Vagina (tissue), 2 donors: ENCODE measurements at regions not wholly inside any gene's neighbourhood (a gene's known extent, or its start where the extent isn't known, plus 50 kb on each side); places are given as distances from the start of the nearest gene placed in this dataset.

ENCODE experiments used
- DNase-seq, 2 donors: peaks; one replicate each; pipeline ENCODE4 v3.0.0-alpha.2; 2017; ENCODE audit errors: extremely low spot score in 2 of 2
- H3K27ac ChIP-seq: fragments of 200-600 bp; sonication (generic); one replicate; pipeline ENCODE4 v1.5.1; 2019
- H3K27me3 ChIP-seq: fragments of 200-600 bp; sonication (generic); one replicate; pipeline ENCODE4 v1.5.1; 2019
- H3K36me3 ChIP-seq, 2 donors: fragments of 200-600 bp; sonication (generic); one replicate each; pipeline ENCODE4 v1.5.1; 2017 to 2019
- H3K4me1 ChIP-seq: fragments of 200-600 bp; sonication (generic); one replicate; pipeline ENCODE4 v1.5.1; 2019
- H3K4me3 ChIP-seq, 2 donors: fragments of 200-600 bp; sonication (generic); 1 replicate in 1 of 2; 2 replicates in 1 of 2; pipeline ENCODE4 v1.5.1; 2016 to 2019
- H3K9me3 ChIP-seq: fragments of 200-600 bp; sonication (generic); one replicate; pipeline ENCODE4 v1.5.1; 2019
- CTCF ChIP-seq, 3 experiments: fragments of 450-650 bp in 2 of 3; fragments of 200-600 bp in 1 of 3; sonication (generic) in 1 of 3; IDR thresholded peaks; one replicate each; pipeline ENCODE4 v1.5.1; 2017 to 2019; ENCODE audit warnings: antibody characterized with exemption in 3 of 3, mild to moderate bottlenecking in 2 of 3, moderate library complexity in 2 of 3
- POLR2A ChIP-seq, 2 donors: fragments of 450-650 bp; IDR thresholded peaks; one replicate each; pipeline ENCODE4 v1.6.1; 2017; ENCODE audit warnings: antibody characterized with exemption in 2 of 2, mild to moderate bottlenecking in 2 of 2, moderate library complexity in 2 of 2
- POLR2AphosphoS5 ChIP-seq, 2 donors: sonication (generic); formaldehyde crosslinking; IDR thresholded peaks; one replicate each; pipeline ENCODE4 v1.9.0; 2017; ENCODE audit warnings: antibody characterized with exemption in 2 of 2, mild to moderate bottlenecking in 2 of 2, low read depth in 1 of 2; ENCODE audit not compliant: insufficient read depth in 1 of 2
- intact Hi-C: fragments of 100-400 bp; cut with DNase I; formaldehyde crosslinking; loops from one replicate; pipeline ENCODE4 v1.15.1; 2023

DNA sequence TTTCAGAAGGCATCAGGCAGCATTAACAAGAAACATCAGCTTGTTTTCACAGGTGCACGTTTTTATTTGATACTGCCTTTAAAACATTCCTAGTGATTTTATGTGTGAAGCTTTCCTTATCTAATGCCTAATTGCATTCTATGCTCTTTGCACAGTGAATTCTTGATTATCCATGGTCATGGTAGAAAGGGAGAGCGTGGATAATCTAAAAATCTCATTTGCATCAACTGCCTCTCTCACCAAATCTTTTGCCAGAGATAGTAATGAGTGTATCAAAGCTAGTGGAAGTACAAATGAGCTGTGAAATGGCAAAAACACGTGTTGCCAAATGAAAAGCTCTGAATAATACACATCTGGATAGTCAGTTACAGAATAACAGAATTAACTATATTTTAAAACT lies 170.5 kb downstream of the NAA11 start:
- Histone ChIP-seq H3K27me3 (no peaks in the 10 kb centered on the region), H3K4me1 (no peaks in the 10 kb centered on the region), H3K9me3 (no peaks in the 10 kb centered on the region), H3K4me3 (no peak overlapping the region), H3K36me3 (no peaks in the 10 kb centered on the region), H3K27ac (no peak overlapping the region)
- intact Hi-C loops = no loop called here
- no peak for TF ChIP-seq CTCF (IDR thresholded peaks at IDR 0.05)
- DNase-seq = no peak

GRCh38 chr4:79150820-79151416 lies 174.9 kb downstream of the NAA11 start:
- H3K4me1 ChIP-seq = no peaks in the 10 kb centered on the region
- no peaks in the 10 kb centered on the region for H3K9me3 ChIP-seq
- TF ChIP-seq POLR2A (IDR thresholded peaks at IDR 0.05) (no peak), CTCF (IDR thresholded peaks at IDR 0.05) (no peak), POLR2AphosphoS5 (IDR thresholded peaks at IDR 0.05; ENCODE audit: insufficient read depth in 1 of 2, low read depth in 1 of 2) (no peak)
- no peak for DNase-seq
- no peak overlapping the region for H3K4me3 ChIP-seq
- no peaks in the 10 kb centered on the region for H3K36me3 ChIP-seq
- no peak overlapping the region for H3K27ac ChIP-seq
- no peaks in the 10 kb centered on the region for H3K27me3 ChIP-seq
- intact Hi-C loops = no loop called here

DNA sequence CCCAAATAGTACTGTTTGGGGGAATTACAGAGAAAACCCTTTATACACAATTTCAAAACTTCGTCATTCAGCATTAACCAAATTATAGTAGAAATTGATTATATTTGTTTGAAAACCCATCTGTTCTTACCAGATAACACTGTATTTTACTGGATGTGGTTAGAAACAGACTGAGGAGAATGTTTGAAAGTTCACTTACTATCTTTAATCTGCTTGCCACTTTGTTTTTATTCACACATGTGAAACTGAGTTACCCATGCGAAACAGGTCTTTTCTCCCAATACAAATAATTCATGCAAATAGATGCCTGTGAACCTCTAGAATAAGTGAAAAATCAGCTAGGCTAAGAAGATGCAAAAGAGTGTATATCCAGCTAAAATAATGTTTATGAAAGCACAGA lies 177.5 kb downstream of the NAA11 start:
- no peaks in the 10 kb centered on the region for H3K9me3 ChIP-seq
- no peaks in the 10 kb centered on the region for H3K36me3 ChIP-seq
- H3K4me1 ChIP-seq = no peaks in the 10 kb centered on the region
- no peak for DNase-seq
- no peak overlapping the region for H3K27ac ChIP-seq
- intact Hi-C loops = no loop called here
- H3K27me3 ChIP-seq = no peaks in the 10 kb centered on the region
- H3K4me3 ChIP-seq = no peak overlapping the region
- TF ChIP-seq CTCF (IDR thresholded peaks at IDR 0.05) = no peak
- TF ChIP-seq POLR2AphosphoS5 (IDR thresholded peaks at IDR 0.05; ENCODE audit: insufficient read depth in 1 of 2, low read depth in 1 of 2) = no peak
- TF ChIP-seq POLR2A (IDR thresholded peaks at IDR 0.05) = no peak

DNA sequence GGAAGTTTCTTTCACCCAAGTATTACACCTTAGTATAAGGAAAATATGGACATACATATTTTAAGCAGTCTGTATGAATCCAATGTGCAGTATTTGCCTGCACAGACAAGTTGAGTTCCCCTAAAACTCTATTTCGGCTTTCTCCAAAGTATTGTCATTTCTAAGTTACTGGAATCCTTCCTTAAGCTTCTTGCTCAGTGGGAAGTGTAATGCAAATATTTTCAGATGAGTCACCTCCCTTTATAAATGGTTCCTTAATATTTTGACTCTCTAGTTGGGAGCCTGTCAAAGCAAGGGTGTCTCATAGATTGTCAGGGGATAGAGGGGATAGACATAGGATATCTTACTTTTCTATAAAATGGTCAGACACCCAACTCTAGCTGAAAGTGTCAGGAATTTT lies 178.6 kb downstream of the NAA11 start:
- Histone ChIP-seq H3K36me3 (no peaks in the 10 kb centered on the region), H3K4me1 (no peaks in the 10 kb centered on the region), H3K4me3 (no peak overlapping the region), H3K27ac (no peak overlapping the region), H3K9me3 (no peaks in the 10 kb centered on the region), H3K27me3 (no peaks in the 10 kb centered on the region)
- no peak for DNase-seq
- TF ChIP-seq POLR2A (IDR thresholded peaks at IDR 0.05) = no peak
- TF ChIP-seq CTCF (IDR thresholded peaks at IDR 0.05) = no peak
- TF ChIP-seq POLR2AphosphoS5 (IDR thresholded peaks at IDR 0.05; ENCODE audit: insufficient read depth in 1 of 2, low read depth in 1 of 2) = no peak
- intact Hi-C loops = no loop called here

GRCh38 chr4:79141530-79141929 lies 184.3 kb downstream of the NAA11 start:
- Histone ChIP-seq H3K4me1 (no peaks in the 10 kb centered on the region), H3K27me3 (no peaks in the 10 kb centered on the region), H3K27ac (no peak overlapping the region), H3K9me3 (no peaks in the 10 kb centered on the region), H3K36me3 (no peaks in the 10 kb centered on the region), H3K4me3 (no peak overlapping the region)
- TF ChIP-seq POLR2AphosphoS5 (IDR thresholded peaks at IDR 0.05; ENCODE audit: insufficient read depth in 1 of 2, low read depth in 1 of 2) (no peak), POLR2A (IDR thresholded peaks at IDR 0.05) (no peak), CTCF (IDR thresholded peaks at IDR 0.05) (no peak)
- DNase-seq = no peak
- intact Hi-C loops = no loop called here
